HG03442 (cell line): ENCODE measurements at regions not wholly inside any gene's neighbourhood (a gene's known extent, or its start where the extent isn't known, plus 50 kb on each side); places are given as distances from the start of the nearest gene placed in this dataset.
"Not testable (repeated sequence)": the region's sequence is repeated elsewhere in the genome, so short reads cannot be mapped to it uniquely, and the experiment has no call there.

Experiments
- ATAC-seq: cut with Tn5 transposase; IDR thresholded peaks from one replicate; pipeline ENCODE4 v1.9.1; 2021; ENCODE audit warnings: mild to moderate bottlenecking, moderate library complexity; ENCODE audit not compliant: unreplicated experiment

DNA sequence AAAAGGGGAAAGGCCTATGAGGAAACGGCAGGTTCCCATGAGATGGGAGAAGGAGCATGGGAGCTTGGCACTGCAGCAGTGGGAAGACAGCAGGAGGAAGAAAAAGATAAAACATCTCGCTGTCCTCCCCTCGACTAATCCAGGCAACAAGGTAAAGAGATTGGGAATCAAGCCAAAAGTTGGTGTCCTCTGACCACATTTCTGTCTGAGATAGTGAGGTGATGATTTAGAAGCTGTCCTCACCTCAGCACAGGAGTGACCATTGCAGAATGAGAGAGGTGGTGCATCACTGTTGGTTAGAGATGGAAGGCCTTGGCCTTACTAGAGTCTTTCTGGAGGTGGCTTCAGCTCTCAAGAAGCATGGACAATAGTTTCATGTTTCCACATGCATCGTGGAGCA is 226.6 kb upstream of the CCDC54 start:
- no peak for ATAC-seq

- no peak for ATAC-seq
These were observed 223.3 kb upstream of the CCDC54 start for GRCh38 chr3:107153981-107154380.

- no peak for ATAC-seq
These were observed 204.8 kb upstream of the CCDC54 start for GRCh38 chr3:107172411-107172810.

- ATAC-seq: no peak
These were observed 192.9 kb upstream of the CCDC54 start for GRCh38 chr3:107184375-107184774.

DNA sequence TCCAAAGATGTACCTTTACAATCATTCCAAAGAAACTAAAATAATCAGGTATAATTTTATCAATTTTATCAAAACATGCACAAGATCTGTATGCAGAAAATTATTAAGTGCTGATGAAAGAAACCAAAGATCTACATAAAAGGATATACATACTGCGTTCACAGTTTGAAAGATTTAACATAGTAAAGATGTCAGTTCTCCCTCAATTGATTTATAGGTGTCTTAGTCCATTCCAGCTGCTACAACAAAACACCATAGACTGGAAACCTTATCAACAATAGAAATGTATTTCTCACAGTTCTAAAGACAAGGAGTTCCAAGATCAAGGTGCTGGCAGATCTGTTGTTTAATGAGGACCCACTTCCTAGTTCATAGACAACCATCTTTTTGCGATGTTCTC is 189.0 kb upstream of the CCDC54 start:
- ATAC-seq: no peak

- no peak for ATAC-seq
These were observed 188.0 kb upstream of the CCDC54 start for GRCh38 chr3:107189158-107189791.

DNA sequence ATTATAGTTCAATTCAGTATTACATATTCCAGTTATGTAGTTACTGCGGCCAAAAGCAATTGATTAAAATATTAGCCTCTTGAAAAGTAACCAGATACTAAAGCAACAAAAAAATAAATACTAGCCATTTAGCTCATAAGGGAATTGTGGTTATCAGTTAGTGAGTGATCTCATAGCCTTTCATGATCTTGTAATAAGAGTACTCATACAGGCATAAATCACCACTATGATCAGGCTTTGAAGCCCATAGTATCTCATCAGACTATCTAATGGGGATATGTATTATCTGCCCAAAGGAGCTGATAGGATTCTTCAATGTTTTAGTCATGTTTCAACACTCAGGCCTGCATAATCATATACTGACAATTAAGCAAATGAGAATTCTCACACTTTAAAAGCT is 184.1 kb upstream of the CCDC54 start:
- no peak for ATAC-seq

GRCh38 chr3:107198581-107199181 is 178.6 kb upstream of the CCDC54 start:
- no peak for ATAC-seq

DNA sequence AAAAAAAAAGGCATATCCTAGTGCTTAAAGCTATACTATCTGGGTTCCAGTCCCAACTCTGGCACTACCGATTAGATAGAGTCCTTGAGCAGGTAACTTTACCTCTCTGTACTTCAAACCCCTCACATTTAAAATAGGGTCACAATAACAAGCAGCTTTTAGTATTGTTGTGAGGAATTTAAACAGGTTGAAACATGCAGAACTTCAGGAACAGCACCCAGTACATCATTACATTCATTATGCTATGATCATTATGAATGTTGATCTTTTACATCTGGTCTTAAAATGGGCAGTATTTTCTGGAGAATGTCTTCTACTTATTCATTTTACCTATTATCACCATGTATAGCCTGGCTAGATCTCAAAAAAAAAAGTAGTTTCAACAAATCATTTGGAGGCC is 176.1 kb upstream of the CCDC54 start:
- no peak for ATAC-seq

DNA sequence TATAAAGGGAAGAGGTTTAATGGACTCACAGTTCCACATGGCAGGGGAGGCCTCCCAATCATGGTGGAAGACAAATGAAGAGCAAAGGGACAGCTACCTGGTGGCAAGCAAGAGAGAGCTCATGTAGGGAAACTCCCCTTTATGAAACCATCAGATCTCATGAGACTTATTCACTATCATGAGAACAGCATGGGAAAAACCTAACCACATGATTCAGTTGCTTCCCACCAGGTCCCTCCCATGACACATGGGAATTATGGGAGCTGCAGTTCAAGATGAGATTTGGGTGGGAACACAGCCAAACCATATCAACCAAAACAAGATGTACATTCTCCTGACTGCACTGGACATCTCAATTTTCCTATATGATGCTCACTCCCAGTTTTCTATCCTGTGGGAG is 174.4 kb upstream of the CCDC54 start:
- ATAC-seq: not testable (repeated sequence)

- no peak for ATAC-seq
These were observed 173.1 kb upstream of the CCDC54 start for GRCh38 chr3:107204121-107204520.

DNA sequence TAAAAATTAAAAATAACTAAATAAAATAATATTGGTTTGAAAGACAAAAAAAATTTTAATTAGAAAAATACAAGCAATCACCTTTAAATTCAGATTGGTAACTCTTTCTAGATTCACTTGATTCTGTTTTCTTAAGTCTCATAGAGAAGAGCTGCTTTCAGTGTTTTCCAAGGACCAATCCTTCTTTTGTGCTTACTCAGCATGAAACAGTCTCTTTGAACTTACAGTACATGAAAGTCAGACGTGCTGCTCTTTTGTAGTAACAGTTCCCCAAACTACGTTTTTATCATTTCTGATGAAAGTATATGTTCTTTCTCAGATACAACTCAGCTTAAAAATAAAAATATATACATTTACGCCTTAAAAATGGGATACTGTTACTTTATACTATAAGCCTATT is 171.9 kb upstream of the CCDC54 start:
- ATAC-seq: no peak

DNA sequence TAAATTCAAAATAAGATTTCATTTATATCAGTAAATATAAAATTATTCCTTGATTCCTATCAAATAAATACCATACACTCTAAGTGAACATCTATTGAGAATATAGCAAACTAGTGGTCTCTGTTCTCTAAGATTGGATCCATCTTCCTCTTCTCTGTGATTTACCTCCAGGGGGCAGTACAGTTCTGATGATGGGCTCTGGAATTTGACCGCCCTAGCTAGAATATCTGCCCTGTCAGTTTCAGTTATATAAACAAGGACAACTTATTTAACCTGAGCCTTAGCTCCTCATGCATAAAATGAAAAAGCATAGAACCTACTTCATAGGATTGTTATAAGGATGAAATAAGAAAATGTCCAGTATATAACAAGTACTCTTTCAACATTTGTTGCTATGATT is 171.1 kb upstream of the CCDC54 start:
- peak; percentile 52 for ATAC-seq

- ATAC-seq: no peak
These were observed 170.3 kb upstream of the CCDC54 start for GRCh38 chr3:107206945-107207344.

DNA sequence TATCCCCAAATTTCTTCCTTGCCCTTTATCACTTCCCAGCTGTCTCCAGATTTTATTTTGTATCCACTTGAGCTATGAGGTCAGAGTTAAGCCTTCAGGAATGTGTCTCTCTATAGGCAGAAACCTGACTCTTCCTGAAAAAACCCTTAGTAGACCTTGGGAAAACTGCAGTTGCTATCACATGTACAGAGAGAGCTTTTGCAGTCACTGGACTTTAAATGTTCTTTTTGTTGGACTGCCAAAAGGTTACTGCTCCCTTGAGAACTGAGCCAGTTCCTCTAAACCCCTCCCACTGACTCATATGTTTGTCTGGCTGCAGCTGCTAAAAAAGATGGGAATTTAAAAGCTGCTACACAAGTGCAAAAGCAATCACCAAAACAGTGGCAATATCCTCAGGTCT is 169.1 kb upstream of the CCDC54 start:
- no peak for ATAC-seq

DNA sequence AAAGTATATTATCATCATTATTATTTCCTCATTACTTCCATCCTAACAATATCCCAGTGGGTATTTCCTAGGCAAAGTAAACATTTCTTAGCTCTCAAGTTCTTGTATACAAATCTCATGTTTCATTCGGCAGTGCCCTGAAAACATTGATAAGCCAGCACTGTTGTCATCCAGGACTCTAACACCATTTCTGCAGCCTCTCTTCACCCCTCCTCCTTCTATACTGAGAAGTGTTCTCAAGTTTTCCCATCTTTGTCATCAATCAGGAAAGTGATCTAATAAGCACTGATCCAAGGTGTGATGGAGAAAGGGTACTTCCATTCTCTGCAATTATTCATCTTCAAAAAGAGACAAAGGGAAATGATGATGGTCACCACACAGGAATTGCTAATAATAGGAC is 168.4 kb upstream of the CCDC54 start:
- no peak for ATAC-seq

DNA sequence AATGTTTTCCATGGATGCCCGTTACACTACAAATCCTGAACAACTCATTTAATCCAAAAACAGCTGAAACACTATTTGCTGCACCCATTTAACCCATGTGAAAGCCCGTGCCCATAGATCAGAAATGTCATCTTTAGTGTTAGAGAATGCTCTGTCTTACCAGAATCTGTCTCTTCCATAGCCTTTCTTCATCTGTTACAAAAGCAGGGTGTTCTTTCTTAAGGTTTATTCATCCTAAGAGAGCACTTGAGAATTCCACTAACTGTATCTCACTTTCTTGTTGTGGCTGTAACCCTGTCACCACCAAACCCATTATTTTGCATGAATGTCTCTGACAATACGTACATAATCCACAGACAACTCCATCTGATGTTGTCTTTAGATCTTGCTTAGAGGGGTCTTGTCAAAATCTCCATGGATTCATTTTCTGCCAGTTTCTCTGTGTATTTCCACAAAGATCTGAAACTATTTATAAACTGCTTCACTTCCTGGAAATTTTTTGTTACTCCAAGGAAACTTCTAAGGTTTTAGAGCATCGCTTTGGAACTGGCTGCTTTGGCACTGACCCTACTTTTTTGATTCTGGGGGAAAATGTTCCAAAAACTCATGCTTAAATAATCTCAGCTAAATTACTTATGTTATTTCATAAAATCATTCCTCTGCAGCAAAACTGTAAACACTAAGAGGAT is 167.8 kb upstream of the CCDC54 start:
- ATAC-seq: no peak

DNA sequence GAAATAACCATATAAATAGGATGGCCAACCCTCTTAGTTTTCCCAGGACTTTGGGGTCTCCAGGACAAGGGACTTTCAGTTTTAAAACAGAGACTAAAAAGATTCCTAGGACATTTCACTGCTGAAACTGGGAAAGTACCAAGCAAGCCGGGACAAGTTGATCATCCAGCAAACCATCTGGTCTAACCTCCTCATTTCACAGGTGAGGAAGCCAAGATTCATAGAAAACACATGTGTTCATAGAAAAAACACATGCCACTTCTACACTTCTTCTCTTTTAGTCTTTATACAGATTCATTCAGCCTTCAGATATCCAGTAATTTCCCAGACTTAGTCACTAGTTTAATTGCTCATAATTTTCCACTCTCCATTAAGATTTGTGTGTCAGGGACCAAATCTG is 165.6 kb upstream of the CCDC54 start:
- no peak for ATAC-seq

DNA sequence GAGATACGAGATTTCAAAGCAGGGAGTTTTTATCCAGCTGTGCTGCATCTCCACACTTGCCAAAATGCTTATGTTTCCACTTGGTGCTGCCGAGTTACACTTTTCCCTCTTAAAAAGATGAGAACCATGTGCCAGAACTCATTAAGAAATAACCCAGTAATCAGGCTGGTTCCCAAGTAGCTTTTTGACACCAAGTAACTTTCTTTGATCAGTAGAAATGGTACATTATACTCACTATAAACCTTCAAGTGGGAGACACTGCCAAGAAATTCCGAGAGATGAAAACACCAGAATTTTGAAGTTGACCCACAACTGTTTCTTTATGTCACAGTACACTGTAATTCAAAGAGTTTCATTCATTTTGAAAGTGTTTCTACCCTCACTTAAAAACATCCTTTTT is 164.6 kb upstream of the CCDC54 start:
- no peak for ATAC-seq

DNA sequence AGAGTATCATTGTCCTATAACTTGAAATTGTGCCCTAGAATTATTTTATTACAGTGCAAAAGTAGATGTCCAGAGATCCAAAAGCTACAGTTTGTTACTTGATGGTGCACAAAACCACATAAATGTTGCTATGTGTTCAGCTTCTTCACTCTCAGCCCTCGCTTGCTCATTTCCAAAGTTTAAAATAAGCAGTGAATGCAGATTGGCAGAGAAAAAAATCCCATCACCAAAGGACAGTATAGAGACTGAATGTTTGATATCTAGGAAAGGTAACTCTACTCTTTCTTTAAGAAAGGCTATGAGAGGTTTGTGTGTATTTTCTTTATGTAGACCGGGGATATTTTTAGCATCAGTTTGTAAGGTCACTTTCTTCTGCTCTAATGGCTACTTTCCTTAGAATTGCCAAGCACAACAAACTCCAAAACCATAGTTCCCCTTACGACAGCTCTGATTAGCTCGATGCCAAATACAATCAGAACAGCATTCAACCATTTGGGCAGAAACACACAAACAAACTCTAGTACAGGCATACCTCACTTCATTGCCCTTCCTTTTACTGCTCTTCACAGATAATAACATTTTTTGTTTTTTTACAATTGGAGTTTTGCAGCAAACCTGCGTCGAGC is 164.1 kb upstream of the CCDC54 start:
- no peak for ATAC-seq

DNA sequence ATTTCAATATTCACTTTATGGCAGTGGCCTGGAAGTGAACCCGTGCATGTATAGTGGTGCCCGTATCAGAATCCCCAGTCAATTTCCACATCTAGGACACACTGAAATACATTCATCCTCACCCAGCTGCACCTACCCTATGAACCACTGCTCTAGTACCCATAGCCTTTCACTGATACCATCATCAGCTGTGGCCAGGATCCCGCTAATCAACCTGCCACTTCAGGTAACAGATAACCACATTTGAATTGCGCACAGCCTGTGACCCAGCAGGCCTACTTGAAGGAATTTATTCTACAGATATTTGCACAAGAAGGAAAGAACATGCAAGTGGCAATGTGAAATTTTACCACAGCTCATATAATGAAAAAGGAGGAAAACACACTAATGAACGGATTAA is 161.0 kb upstream of the CCDC54 start:
- no peak for ATAC-seq

- no peak for ATAC-seq
These were observed 160.5 kb upstream of the CCDC54 start for GRCh38 chr3:107216711-107217110.
